ENCODE measurements at regions not wholly inside any gene's neighbourhood (a gene's known extent, or its start where the extent isn't known, plus 50 kb on each side); places are given as distances from the start of the nearest gene placed in this dataset.
A peak's percentile ranks its signal among the peaks of the same experiment; 100 is the strongest.

GRCh38 chr10:4503076-4503475 is 322.9 kb upstream of the AKR1E2 start:
- no peak for ATAC-seq (replicated peaks)
- Mint-ChIP-seq H3K27ac (no peak overlapping the region), H3K4me1 (no peaks in the 10 kb centered on the region), H3K4me3 (no peak overlapping the region), H3K36me3 (ENCODE audit: low read depth) (no peaks in the 10 kb centered on the region), H3K27me3 (no peaks in the 10 kb centered on the region), H3K9me3 (no peaks in the 10 kb centered on the region)

- Mint-ChIP-seq H3K36me3 (ENCODE audit: low read depth) (no peaks in the 10 kb centered on the region), H3K4me1 (no peaks in the 10 kb centered on the region), H3K27me3 (no peaks in the 10 kb centered on the region), H3K9me3 (no peaks in the 10 kb centered on the region), H3K27ac (no peak overlapping the region), H3K4me3 (no peak overlapping the region)
- ATAC-seq (replicated peaks) = no peak
These were observed 324.7 kb upstream of the AKR1E2 start for GRCh38 chr10:4501306-4501705.

- no peaks in the 10 kb centered on the region for H3K4me1 Mint-ChIP-seq
- H3K4me3 Mint-ChIP-seq = no peak overlapping the region
- H3K27ac Mint-ChIP-seq = no peak overlapping the region
- H3K9me3 Mint-ChIP-seq = no peaks in the 10 kb centered on the region
- H3K36me3 Mint-ChIP-seq (ENCODE audit: low read depth) = no peaks in the 10 kb centered on the region
- H3K27me3 Mint-ChIP-seq = no peaks in the 10 kb centered on the region
- no peak for ATAC-seq (replicated peaks)
These were observed 327.2 kb upstream of the AKR1E2 start for GRCh38 chr10:4498711-4499251.

- Mint-ChIP-seq H3K4me3 (no peak overlapping the region), H3K27me3 (peaks cover 3% of the 10 kb centered on the region), H3K36me3 (ENCODE audit: low read depth) (no peaks in the 10 kb centered on the region), H3K4me1 (no peaks in the 10 kb centered on the region), H3K9me3 (peaks cover 8% of the 10 kb centered on the region), H3K27ac (no peak overlapping the region)
- ATAC-seq (replicated peaks) = no peak
These were observed 331.5 kb upstream of the AKR1E2 start for GRCh38 chr10:4494551-4494950.

DNA sequence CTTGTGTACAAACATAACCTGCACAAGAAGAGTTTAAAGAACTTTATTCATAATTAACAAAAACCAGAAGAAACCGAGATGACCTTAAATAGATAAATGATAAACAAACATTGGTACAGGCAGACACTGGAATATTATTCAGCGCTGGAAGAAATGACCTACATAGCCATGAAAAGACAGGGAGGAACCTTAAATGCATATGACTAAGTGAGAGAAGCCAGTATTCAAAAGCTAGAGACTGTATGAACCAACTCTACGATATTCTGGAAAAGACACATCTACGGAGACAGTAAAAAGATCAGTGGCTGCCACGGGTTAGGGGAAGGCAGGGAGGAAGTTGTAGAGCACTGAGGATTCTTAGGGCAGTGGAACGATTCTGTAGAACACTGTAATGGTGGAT is 333.8 kb upstream of the AKR1E2 start:
- Mint-ChIP-seq H3K27ac (no peak overlapping the region), H3K36me3 (ENCODE audit: low read depth) (no peaks in the 10 kb centered on the region), H3K4me1 (no peaks in the 10 kb centered on the region), H3K9me3 (peaks cover 12% of the 10 kb centered on the region), H3K4me3 (no peak overlapping the region), H3K27me3 (peaks cover 6% of the 10 kb centered on the region)
- ATAC-seq (replicated peaks) = no peak

- H3K4me3 Mint-ChIP-seq = no peak overlapping the region
These were observed 337.1 kb upstream of the AKR1E2 start for GRCh38 chr10:4488904-4489303.

GRCh38 chr10:4485636-4486035 is 340.4 kb upstream of the AKR1E2 start:
- H3K36me3 Mint-ChIP-seq (ENCODE audit: low read depth) = no peaks in the 10 kb centered on the region
- H3K9me3 Mint-ChIP-seq = peaks cover 4% of the 10 kb centered on the region
- no peak for ATAC-seq (replicated peaks)
- H3K4me1 Mint-ChIP-seq = peaks cover 5% of the 10 kb centered on the region
- peaks cover 3% of the 10 kb centered on the region for H3K27me3 Mint-ChIP-seq
- no peak overlapping the region for H3K4me3 Mint-ChIP-seq
- H3K27ac Mint-ChIP-seq = no peak overlapping the region

More at GRCh38 chr10:4488904-4489303, 337.1 kb upstream of the AKR1E2 start:
- Mint-ChIP-seq H3K27me3 (peaks cover 6% of the 10 kb centered on the region), H3K9me3 (peaks cover 12% of the 10 kb centered on the region), H3K4me1 (no peaks in the 10 kb centered on the region), H3K27ac (no peak overlapping the region), H3K36me3 (ENCODE audit: low read depth) (no peaks in the 10 kb centered on the region)
- no peak for ATAC-seq (replicated peaks)

DNA sequence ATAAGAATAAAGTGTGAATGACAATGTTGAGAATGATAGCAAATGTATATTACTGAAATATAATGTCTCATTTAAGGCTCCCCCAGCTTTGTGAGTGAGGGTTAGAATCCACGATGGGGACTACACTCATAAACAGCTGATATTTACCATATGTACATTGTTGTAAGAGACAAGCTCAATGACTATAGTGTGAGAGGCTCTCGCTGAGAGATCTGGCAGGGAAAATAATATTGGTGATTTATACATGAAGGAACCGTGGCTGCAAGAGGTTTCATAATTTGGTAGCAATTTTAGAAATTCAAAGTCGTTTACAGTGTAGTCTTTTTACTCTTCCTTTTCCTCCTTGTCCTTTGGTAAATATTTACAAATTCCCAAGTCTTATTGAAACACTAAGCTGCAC is 342.2 kb upstream of the AKR1E2 start:
- Mint-ChIP-seq H3K9me3 (peaks cover 8% of the 10 kb centered on the region), H3K27me3 (peaks cover 3% of the 10 kb centered on the region), H3K4me1 (peaks cover 5% of the 10 kb centered on the region), H3K4me3 (no peak overlapping the region), H3K36me3 (ENCODE audit: low read depth) (no peaks in the 10 kb centered on the region), H3K27ac (no peak overlapping the region)
- no peak for ATAC-seq (replicated peaks)

- H3K4me3 Mint-ChIP-seq = no peak overlapping the region
- peaks cover 6% of the 10 kb centered on the region for H3K9me3 Mint-ChIP-seq
- H3K27ac Mint-ChIP-seq = no peak overlapping the region
- H3K4me1 Mint-ChIP-seq = peaks cover 5% of the 10 kb centered on the region
- ATAC-seq (replicated peaks) = no peak
- peaks cover under 1% of the 10 kb centered on the region for H3K27me3 Mint-ChIP-seq
- H3K36me3 Mint-ChIP-seq (ENCODE audit: low read depth) = no peaks in the 10 kb centered on the region
These were observed 343.3 kb upstream of the AKR1E2 start for GRCh38 chr10:4482659-4483058.

DNA sequence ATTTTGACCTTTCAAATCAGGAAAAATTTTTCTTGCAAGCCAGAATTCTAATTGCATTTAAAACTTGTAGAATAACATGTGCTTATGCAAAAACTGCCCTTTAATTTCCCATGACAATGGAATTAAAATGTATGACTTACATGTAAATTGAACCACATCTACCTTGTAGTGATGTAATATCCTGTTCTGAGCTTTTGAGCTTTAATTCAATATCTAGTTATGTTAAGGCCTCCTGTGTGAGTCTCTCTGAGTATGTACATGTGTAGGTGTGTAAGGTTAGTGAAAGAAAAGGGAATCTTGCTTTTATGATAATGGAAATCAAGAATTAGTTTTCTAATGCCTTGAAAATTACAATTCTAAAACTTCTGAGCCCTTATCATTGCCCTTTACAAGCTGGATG is 344.8 kb upstream of the AKR1E2 start:
- ATAC-seq (replicated peaks) = peak; percentile 54

DNA sequence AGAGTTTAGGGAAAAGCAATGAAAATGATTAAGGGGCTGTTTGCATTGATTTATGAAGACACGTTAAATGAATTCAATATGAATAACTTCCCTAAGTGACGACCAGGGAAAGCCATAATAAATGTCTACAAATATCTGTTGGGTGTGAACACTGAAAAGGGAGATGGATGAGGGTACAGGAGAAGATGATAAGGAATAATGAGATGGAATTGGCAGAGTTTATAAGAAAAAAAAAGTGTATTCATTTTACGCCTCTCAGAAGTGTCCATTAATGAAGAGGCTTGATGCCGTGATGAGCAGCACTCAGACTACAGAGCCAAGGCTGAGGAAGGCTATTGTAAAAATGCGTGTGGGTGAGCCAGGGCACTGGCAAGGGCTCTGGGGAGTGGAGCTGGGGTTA is 346.7 kb upstream of the AKR1E2 start:
- Mint-ChIP-seq H3K27ac (no peak overlapping the region), H3K36me3 (ENCODE audit: low read depth) (no peaks in the 10 kb centered on the region), H3K4me3 (no peak overlapping the region), H3K27me3 (no peaks in the 10 kb centered on the region), H3K4me1 (peaks cover 17% of the 10 kb centered on the region), H3K9me3 (peaks cover 5% of the 10 kb centered on the region)
- no peak for ATAC-seq (replicated peaks)

More for the DNA sequence above, 344.8 kb upstream of the AKR1E2 start:
- Mint-ChIP-seq H3K4me1 (peaks cover 5% of the 10 kb centered on the region), H3K27me3 (no peaks in the 10 kb centered on the region), H3K36me3 (ENCODE audit: low read depth) (no peaks in the 10 kb centered on the region), H3K27ac (no peak overlapping the region), H3K9me3 (peaks cover 5% of the 10 kb centered on the region), H3K4me3 (no peak overlapping the region)

DNA sequence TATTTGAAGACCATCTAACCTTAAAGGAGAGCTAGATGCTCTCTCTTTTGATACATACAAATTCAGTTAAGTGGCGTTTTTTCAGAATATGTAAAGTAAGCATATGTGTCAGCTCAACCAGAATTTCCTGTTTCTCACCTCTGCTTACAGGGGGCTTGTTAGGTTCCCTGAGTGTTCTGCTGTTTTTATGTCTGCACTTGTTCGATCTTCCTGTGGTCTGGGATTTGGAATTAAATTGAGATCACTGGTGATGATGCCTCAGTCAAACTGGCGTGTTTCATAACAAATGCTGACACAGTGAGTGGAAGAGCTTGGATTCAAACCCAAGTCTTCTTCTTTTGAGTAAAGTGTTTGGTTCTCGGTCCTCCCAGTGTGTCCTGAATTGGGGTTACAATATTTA is 348.3 kb upstream of the AKR1E2 start:
- H3K9me3 Mint-ChIP-seq = peaks cover 5% of the 10 kb centered on the region
- H3K27ac Mint-ChIP-seq = no peak overlapping the region
- ATAC-seq (replicated peaks) = no peak
- H3K4me1 Mint-ChIP-seq = peaks cover 18% of the 10 kb centered on the region
- H3K36me3 Mint-ChIP-seq (ENCODE audit: low read depth) = no peaks in the 10 kb centered on the region
- no peaks in the 10 kb centered on the region for H3K27me3 Mint-ChIP-seq
- H3K4me3 Mint-ChIP-seq = no peak overlapping the region

DNA sequence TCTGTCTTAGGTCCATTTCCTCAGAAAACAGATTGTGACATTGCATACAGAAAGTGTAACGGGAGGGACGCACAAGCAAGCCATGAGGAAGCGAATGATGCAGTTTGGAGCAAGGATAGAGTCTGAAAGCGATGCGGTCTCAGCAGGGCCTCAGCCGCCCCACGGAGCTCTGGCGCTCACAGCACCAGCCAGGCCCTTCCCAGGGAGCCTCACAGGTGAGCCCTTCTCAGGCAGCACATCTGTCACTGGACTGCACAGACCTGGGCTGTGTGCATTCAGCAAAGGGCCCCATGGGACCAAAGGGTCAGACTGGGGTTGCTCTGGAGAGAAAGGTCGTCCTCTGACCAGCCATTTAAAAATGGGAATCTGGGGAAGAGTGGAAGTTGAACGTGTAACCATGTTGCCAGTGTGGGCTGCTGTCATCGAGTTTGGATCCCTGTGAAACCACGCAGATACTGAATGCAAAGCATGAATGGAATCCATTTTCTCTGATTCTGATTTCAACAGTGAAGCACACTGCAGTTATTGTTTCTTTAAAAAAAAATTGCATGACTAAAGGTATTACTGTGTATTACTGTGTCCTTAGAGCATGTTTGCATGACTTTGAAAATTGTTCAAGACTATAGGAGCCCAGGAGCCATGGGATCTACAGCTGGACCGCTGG is 350.0 kb upstream of the AKR1E2 start:
- no peak overlapping the region for H3K4me3 Mint-ChIP-seq
- ATAC-seq (replicated peaks) = no peak
- H3K4me1 Mint-ChIP-seq = peaks cover 13% of the 10 kb centered on the region
- peaks cover 5% of the 10 kb centered on the region for H3K9me3 Mint-ChIP-seq
- H3K27ac Mint-ChIP-seq = no peak overlapping the region
- no peaks in the 10 kb centered on the region for H3K36me3 Mint-ChIP-seq (ENCODE audit: low read depth)
- H3K27me3 Mint-ChIP-seq = no peaks in the 10 kb centered on the region

GRCh38 chr10:4474829-4475228 is 351.2 kb upstream of the AKR1E2 start:
- Mint-ChIP-seq H3K4me3 (peak overlapping the region; percentile 30), H3K9me3 (peaks cover 5% of the 10 kb centered on the region), H3K27ac (peak overlapping the region; percentile 54), H3K4me1 (peaks cover 13% of the 10 kb centered on the region), H3K27me3 (no peaks in the 10 kb centered on the region), H3K36me3 (ENCODE audit: low read depth) (no peaks in the 10 kb centered on the region)
- peak; percentile 66 for ATAC-seq (replicated peaks)

DNA sequence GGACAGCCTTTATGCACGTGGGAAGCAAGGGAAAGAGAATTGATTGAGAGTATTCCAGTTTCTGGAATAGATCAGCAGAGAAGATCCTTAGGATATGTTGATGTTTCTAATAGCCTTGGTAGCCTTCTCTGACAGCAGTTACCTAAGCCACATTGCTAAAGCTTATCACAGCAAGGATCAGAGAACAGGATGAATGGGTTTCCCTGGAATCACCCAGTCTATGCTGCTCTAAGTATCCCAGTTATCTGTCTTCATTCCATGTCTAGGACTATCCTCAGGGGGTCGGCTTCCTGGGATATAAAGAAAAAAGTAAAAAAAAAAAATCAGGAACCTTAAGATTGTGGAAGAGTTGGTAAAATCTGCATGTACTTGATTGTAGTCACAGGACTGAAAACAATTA is 352.0 kb upstream of the AKR1E2 start:
- H3K4me1 Mint-ChIP-seq = peaks cover 13% of the 10 kb centered on the region
- H3K36me3 Mint-ChIP-seq (ENCODE audit: low read depth) = no peaks in the 10 kb centered on the region
- no peak overlapping the region for H3K4me3 Mint-ChIP-seq
- ATAC-seq (replicated peaks) = no peak
- H3K27ac Mint-ChIP-seq = peak overlapping the region; percentile 54
- H3K9me3 Mint-ChIP-seq = no peaks in the 10 kb centered on the region
- peaks cover 4% of the 10 kb centered on the region for H3K27me3 Mint-ChIP-seq

All from activated T-helper 17 cell treated with anti-CD3 and anti-CD28 coated beads, Interleukin-2, amount 50 U/mL, for 72 hours (primary cell).